Activated T-cell treated with anti-CD3 and anti-CD28 coated beads, Interleukin-2, amount 50 U/mL, for 4 hours (primary cell): ENCODE measurements at regions not wholly inside any gene's neighbourhood (a gene's known extent, or its start where the extent isn't known, plus 50 kb on each side); places are given as distances from the start of the nearest gene placed in this dataset.
A peak's percentile ranks its signal among the peaks of the same experiment; 100 is the strongest.

Experiments used
- ATAC-seq, 2 donors: fragments of 200-7000 bp; cut with Tn5 transposase; one replicate each; pipeline ENCODE4 v1.10.0; 2021
- DNase-seq: peaks from one replicate; pipeline ENCODE4 v3.0.0-alpha.2; 2020
- H3K27me3 Mint-ChIP-seq: one replicate; pipeline ENCODE4 v1.8.0; 2021; ENCODE audit warnings: low read depth, mixed read lengths
- H3K36me3 Mint-ChIP-seq: one replicate; pipeline ENCODE4 v1.8.0; 2022; ENCODE audit warnings: mixed read lengths; ENCODE audit not compliant: insufficient read depth
- H3K4me1 Mint-ChIP-seq: one replicate; pipeline ENCODE4 v1.8.0; 2021; ENCODE audit warnings: low read depth, mixed read lengths
- H3K4me3 Mint-ChIP-seq: one replicate; pipeline ENCODE4 v1.8.0; 2021; ENCODE audit warnings: mild to moderate bottlenecking, moderate library complexity, mixed read lengths
- H3K9me3 Mint-ChIP-seq: one replicate; pipeline ENCODE4 v1.8.0; 2021; ENCODE audit warnings: mixed read lengths

DNA sequence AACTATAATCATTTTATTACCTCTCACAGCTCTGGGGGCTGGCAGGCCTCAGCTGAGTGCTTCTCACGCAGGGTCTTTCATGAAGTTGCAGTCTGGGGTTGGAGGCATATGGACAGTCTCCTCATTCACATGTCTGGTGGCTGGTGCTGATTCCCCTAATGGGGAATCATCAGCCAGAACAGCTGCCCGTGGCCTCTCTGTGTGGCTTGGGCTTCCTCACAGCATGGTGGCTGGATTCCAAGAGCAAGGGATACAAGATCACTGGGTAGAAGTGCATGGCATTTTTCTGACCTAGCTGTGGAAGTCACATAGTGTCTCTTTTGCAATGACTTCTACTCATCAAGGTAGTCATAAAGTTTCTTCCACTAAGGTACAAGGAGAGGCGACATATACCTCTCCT lies 59.0 kb upstream of the LAPTM4A start:
- H3K4me3 Mint-ChIP-seq: no peak overlapping the region
- peaks cover 15% of the 10 kb centered on the region for H3K27me3 Mint-ChIP-seq
- DNase-seq: no peak
- H3K4me1 Mint-ChIP-seq: peaks cover 2% of the 10 kb centered on the region
- ATAC-seq: no peak
- no peaks in the 10 kb centered on the region for H3K36me3 Mint-ChIP-seq
- H3K9me3 Mint-ChIP-seq: peaks cover 3% of the 10 kb centered on the region

GRCh38 chr2:20108655-20109396 lies 57.4 kb upstream of the LAPTM4A start:
- Mint-ChIP-seq H3K36me3 (no peaks in the 10 kb centered on the region), H3K4me3 (no peak overlapping the region), H3K9me3 (peaks cover 3% of the 10 kb centered on the region), H3K4me1 (peaks cover 2% of the 10 kb centered on the region), H3K27me3 (peaks cover 22% of the 10 kb centered on the region)
- ATAC-seq (no peak), DNase-seq (no peak)

DNA sequence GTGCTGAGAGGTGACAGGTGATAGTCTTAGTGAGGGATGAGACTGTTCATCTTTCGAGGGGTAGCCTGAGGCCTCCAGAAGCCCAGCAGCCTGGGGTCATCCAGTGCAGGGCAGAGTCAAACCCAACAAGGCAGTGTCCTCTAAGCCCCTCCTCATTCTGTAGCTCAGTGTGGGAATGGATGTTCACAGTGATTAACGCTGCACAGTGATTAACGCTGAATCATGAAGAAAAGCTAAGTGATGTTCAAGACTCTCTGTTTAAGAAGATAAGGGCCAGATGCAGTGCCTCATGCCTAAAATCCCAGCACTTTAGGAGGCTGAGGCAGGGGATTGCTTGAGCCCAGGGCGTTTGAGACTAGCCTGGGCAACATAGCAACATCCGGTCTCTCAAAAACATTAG lies 56.3 kb upstream of the LAPTM4A start:
- Mint-ChIP-seq H3K36me3 (no peaks in the 10 kb centered on the region), H3K9me3 (peaks cover 4% of the 10 kb centered on the region), H3K4me1 (peaks cover 2% of the 10 kb centered on the region), H3K4me3 (no peak overlapping the region), H3K27me3 (peaks cover 24% of the 10 kb centered on the region)
- DNase-seq (no peak), ATAC-seq (no peak)

- no peak overlapping the region for H3K4me3 Mint-ChIP-seq
- peaks cover 2% of the 10 kb centered on the region for H3K4me1 Mint-ChIP-seq
- peaks cover 26% of the 10 kb centered on the region for H3K27me3 Mint-ChIP-seq
- H3K9me3 Mint-ChIP-seq: peaks cover 8% of the 10 kb centered on the region
- no peaks in the 10 kb centered on the region for H3K36me3 Mint-ChIP-seq
- no peak for DNase-seq
- ATAC-seq: no peak
Observed at GRCh38 chr2:20107352-20107751, 55.9 kb upstream of the LAPTM4A start.

GRCh38 chr2:20106746-20107145 lies 55.3 kb upstream of the LAPTM4A start:
- peak overlapping the region; percentile 60 for H3K4me3 Mint-ChIP-seq
- peak; percentile 14 for DNase-seq
- H3K9me3 Mint-ChIP-seq: peaks cover 9% of the 10 kb centered on the region
- H3K36me3 Mint-ChIP-seq: no peaks in the 10 kb centered on the region
- peak in 1 of 2 donors; percentile 62 for ATAC-seq
- peaks cover 2% of the 10 kb centered on the region for H3K4me1 Mint-ChIP-seq
- H3K27me3 Mint-ChIP-seq: peaks cover 26% of the 10 kb centered on the region

- DNase-seq (no peak), ATAC-seq (no peak)
- peaks cover 2% of the 10 kb centered on the region for H3K4me1 Mint-ChIP-seq
- H3K4me3 Mint-ChIP-seq: no peak overlapping the region
- H3K9me3 Mint-ChIP-seq: peaks cover 6% of the 10 kb centered on the region
- no peaks in the 10 kb centered on the region for H3K36me3 Mint-ChIP-seq
- peaks cover 26% of the 10 kb centered on the region for H3K27me3 Mint-ChIP-seq
Observed at GRCh38 chr2:20104900-20105545, 53.6 kb upstream of the LAPTM4A start.

GRCh38 chr2:20103530-20103929 lies 52.1 kb upstream of the LAPTM4A start:
- Mint-ChIP-seq H3K36me3 (no peaks in the 10 kb centered on the region), H3K4me3 (no peak overlapping the region), H3K4me1 (peaks cover 2% of the 10 kb centered on the region), H3K9me3 (peaks cover 6% of the 10 kb centered on the region), H3K27me3 (peaks cover 26% of the 10 kb centered on the region)
- DNase-seq (no peak), ATAC-seq (no peak)
